HepG2 (cell line): ENCODE measurements at regions not wholly inside any gene's neighbourhood (a gene's known extent, or its start where the extent isn't known, plus 50 kb on each side); places are given as distances from the start of the nearest gene placed in this dataset.

Experiments
- AKNA ChIP-seq: sonication (generic); formaldehyde crosslinking; IDR thresholded peaks from 2 replicates; pipeline ENCODE4 v1.4.0; 2020; ENCODE audit warnings: missing genetic modification reagents, borderline replicate concordance
- CHD2 ChIP-seq: IDR thresholded peaks from 2 replicates; pipeline ENCODE4 v1.6.1; 2011; ENCODE audit warnings: low read depth, low read length, improper control_type of control experiment
- DPF2 ChIP-seq: sonication (generic); formaldehyde crosslinking; IDR thresholded peaks from 2 replicates; pipeline ENCODE4 v1.4.0; 2020; ENCODE audit warnings: mild to moderate bottlenecking, low read depth, missing genetic modification reagents, borderline replicate concordance
- FOXK1 ChIP-seq: sonication (generic); formaldehyde crosslinking; IDR thresholded peaks from 2 replicates; pipeline ENCODE4 v1.4.0; 2020; ENCODE audit warnings: low read depth, missing genetic modification reagents, borderline replicate concordance
- FOXP4 ChIP-seq: sonication (generic); formaldehyde crosslinking; IDR thresholded peaks from 2 replicates; pipeline ENCODE4 v1.4.0; 2020; ENCODE audit warnings: missing genetic modification reagents
- PHF21A ChIP-seq: sonication (generic); formaldehyde crosslinking; IDR thresholded peaks from 2 replicates; pipeline ENCODE4 v1.5.0; 2020; ENCODE audit warnings: mild to moderate bottlenecking, missing genetic modification reagents
- POLR2G ChIP-seq: fragments of 200-400 bp; formaldehyde crosslinking; IDR thresholded peaks from 2 replicates; pipeline ENCODE4 v1.6.1; 2018; ENCODE audit warnings: mild to moderate bottlenecking, low read depth, low read length, moderate library complexity
- SALL2 ChIP-seq: sonication (generic); formaldehyde crosslinking; IDR thresholded peaks from 2 replicates; pipeline ENCODE4 v1.8.1; 2023; ENCODE audit warnings: mild to moderate bottlenecking, missing genetic modification reagents, inconsistent platforms
- ZBTB4 ChIP-seq: sonication (generic); formaldehyde crosslinking; IDR thresholded peaks from 2 replicates; pipeline ENCODE4 v1.4.0; 2020; ENCODE audit warnings: missing genetic modification reagents, mild to moderate bottlenecking, borderline replicate concordance
- TF ChIP-seq, protein P1 (sequence below): sonication (generic); formaldehyde crosslinking; IDR thresholded peaks from 2 replicates; pipeline ENCODE4 v1.5.0; 2020; ENCODE audit warnings: mild to moderate bottlenecking, missing genetic modification reagents, moderate library complexity
- TF ChIP-seq, protein P2 (sequence below): sonication (generic); formaldehyde crosslinking; IDR thresholded peaks from 2 replicates; pipeline ENCODE4 v1.4.0; 2020; ENCODE audit warnings: missing genetic modification reagents
- TF ChIP-seq, protein P3 (sequence below): sonication (generic); formaldehyde crosslinking; IDR thresholded peaks from 2 replicates; pipeline ENCODE4 v1.4.0; 2020; ENCODE audit warnings: missing genetic modification reagents

- TF ChIP-seq CHD2 (no peak), SALL2 (CRISPR knock-in tag) (no peak), ZBTB4 (no peak), POLR2G (no peak), PHF21A (CRISPR knock-in tag) (no peak), DPF2 (CRISPR knock-in tag) (no peak), FOXP4 (CRISPR knock-in tag) (no peak), AKNA (CRISPR knock-in tag) (no peak), FOXK1 (CRISPR knock-in tag) (no peak)
- TF ChIP-seq, protein P1, sequence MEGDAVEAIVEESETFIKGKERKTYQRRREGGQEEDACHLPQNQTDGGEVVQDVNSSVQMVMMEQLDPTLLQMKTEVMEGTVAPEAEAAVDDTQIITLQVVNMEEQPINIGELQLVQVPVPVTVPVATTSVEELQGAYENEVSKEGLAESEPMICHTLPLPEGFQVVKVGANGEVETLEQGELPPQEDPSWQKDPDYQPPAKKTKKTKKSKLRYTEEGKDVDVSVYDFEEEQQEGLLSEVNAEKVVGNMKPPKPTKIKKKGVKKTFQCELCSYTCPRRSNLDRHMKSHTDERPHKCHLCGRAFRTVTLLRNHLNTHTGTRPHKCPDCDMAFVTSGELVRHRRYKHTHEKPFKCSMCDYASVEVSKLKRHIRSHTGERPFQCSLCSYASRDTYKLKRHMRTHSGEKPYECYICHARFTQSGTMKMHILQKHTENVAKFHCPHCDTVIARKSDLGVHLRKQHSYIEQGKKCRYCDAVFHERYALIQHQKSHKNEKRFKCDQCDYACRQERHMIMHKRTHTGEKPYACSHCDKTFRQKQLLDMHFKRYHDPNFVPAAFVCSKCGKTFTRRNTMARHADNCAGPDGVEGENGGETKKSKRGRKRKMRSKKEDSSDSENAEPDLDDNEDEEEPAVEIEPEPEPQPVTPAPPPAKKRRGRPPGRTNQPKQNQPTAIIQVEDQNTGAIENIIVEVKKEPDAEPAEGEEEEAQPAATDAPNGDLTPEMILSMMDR: no peak
- TF ChIP-seq, protein P2, sequence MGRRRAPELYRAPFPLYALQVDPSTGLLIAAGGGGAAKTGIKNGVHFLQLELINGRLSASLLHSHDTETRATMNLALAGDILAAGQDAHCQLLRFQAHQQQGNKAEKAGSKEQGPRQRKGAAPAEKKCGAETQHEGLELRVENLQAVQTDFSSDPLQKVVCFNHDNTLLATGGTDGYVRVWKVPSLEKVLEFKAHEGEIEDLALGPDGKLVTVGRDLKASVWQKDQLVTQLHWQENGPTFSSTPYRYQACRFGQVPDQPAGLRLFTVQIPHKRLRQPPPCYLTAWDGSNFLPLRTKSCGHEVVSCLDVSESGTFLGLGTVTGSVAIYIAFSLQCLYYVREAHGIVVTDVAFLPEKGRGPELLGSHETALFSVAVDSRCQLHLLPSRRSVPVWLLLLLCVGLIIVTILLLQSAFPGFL (CRISPR knock-in tag): no peak
- TF ChIP-seq, protein P3, sequence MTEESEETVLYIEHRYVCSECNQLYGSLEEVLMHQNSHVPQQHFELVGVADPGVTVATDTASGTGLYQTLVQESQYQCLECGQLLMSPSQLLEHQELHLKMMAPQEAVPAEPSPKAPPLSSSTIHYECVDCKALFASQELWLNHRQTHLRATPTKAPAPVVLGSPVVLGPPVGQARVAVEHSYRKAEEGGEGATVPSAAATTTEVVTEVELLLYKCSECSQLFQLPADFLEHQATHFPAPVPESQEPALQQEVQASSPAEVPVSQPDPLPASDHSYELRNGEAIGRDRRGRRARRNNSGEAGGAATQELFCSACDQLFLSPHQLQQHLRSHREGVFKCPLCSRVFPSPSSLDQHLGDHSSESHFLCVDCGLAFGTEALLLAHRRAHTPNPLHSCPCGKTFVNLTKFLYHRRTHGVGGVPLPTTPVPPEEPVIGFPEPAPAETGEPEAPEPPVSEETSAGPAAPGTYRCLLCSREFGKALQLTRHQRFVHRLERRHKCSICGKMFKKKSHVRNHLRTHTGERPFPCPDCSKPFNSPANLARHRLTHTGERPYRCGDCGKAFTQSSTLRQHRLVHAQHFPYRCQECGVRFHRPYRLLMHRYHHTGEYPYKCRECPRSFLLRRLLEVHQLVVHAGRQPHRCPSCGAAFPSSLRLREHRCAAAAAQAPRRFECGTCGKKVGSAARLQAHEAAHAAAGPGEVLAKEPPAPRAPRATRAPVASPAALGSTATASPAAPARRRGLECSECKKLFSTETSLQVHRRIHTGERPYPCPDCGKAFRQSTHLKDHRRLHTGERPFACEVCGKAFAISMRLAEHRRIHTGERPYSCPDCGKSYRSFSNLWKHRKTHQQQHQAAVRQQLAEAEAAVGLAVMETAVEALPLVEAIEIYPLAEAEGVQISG (CRISPR knock-in tag): no peak
Measured at GRCh38 chr15:70430069-70430468, 332.4 kb upstream of the TLE3 start.
